Right lobe of liver (tissue), 4 donors: ENCODE measurements at regions not wholly inside any gene's neighbourhood (a gene's known extent, or its start where the extent isn't known, plus 50 kb on each side); places are given as distances from the start of the nearest gene placed in this dataset.

Experiments used
- POLR2A ChIP-seq: fragments of 450-650 bp; IDR thresholded peaks from one replicate; pipeline ENCODE4 v1.6.1; 2017; ENCODE audit warnings: antibody characterized with exemption, mild to moderate bottlenecking
- TF ChIP-seq, protein P1 (sequence below), 4 donors: fragments of 200-600 bp in 3 of 4; fragments of 450-650 bp in 1 of 4; IDR thresholded peaks; one replicate each; pipeline versions ENCODE4 v1.5.1 to v1.8.0; 2016 to 2022; ENCODE audit warnings: antibody characterized with exemption in 4 of 4, mild to moderate bottlenecking in 2 of 4
- donor health status: DM: no; HTN: no; CAD: no.
- donor health status: DM: no; HTN: no; CAD: no.
- donor health status: DM: no; HTN: yes; CAD: no.

DNA sequence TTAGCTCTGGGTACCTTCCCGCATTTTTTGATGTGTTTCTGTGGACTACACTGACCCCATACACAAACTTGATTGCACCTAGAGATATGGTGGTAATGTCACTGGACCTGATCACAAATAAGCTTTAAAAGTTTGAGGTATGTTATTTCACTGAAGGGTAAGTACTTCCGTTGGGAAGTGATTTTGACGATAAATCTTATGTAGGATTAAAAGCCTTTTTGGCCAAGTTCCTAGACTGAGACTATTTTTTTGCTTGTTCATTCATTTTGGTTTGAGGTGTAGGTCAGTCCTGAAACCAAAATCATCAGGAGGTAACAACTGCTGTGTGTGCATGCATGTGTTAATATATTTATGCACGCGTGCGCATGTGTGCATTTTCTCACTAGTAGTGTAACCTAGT, 336.3 kb downstream of the TFAP2A start:
- TF ChIP-seq, protein P1, sequence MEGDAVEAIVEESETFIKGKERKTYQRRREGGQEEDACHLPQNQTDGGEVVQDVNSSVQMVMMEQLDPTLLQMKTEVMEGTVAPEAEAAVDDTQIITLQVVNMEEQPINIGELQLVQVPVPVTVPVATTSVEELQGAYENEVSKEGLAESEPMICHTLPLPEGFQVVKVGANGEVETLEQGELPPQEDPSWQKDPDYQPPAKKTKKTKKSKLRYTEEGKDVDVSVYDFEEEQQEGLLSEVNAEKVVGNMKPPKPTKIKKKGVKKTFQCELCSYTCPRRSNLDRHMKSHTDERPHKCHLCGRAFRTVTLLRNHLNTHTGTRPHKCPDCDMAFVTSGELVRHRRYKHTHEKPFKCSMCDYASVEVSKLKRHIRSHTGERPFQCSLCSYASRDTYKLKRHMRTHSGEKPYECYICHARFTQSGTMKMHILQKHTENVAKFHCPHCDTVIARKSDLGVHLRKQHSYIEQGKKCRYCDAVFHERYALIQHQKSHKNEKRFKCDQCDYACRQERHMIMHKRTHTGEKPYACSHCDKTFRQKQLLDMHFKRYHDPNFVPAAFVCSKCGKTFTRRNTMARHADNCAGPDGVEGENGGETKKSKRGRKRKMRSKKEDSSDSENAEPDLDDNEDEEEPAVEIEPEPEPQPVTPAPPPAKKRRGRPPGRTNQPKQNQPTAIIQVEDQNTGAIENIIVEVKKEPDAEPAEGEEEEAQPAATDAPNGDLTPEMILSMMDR (IDR thresholded peaks at IDR 0.05) = no peak
- TF ChIP-seq POLR2A = no peak
